Esophagus muscularis mucosa (tissue), 4 donors: ENCODE measurements at regions not wholly inside any gene's neighbourhood (a gene's known extent, or its start where the extent isn't known, plus 50 kb on each side); places are given as distances from the start of the nearest gene placed in this dataset.
A peak's percentile ranks its signal among the peaks of the same experiment; 100 is the strongest.

Source experiments
- DNase-seq: peaks from one replicate; pipeline ENCODE4 v3.0.0-alpha.2; 2017; ENCODE audit errors: extremely low spot score
- H3K27ac ChIP-seq, 4 donors: fragments of 200-600 bp; sonication (generic); replicated peaks in 1 of 4; 1 replicate in 3 of 4; 2 replicates in 1 of 4; pipeline ENCODE4 v1.5.1; 2016 to 2019; ENCODE audit warnings: mild to moderate bottlenecking in 1 of 4
- H3K27me3 ChIP-seq, 4 donors: fragments of 200-600 bp; sonication (generic); one replicate each; pipeline versions ENCODE4 v1.5.1 to v1.6.0; 2016 to 2019
- H3K36me3 ChIP-seq, 4 donors: fragments of 200-600 bp; sonication (generic); one replicate each; pipeline ENCODE4 v1.5.1; 2016 to 2019
- H3K4me1 ChIP-seq, 4 donors: fragments of 200-600 bp; sonication (generic); one replicate each; pipeline ENCODE4 v1.5.1; 2016 to 2019
- H3K4me3 ChIP-seq, 4 donors: fragments of 200-600 bp; sonication (generic); 1 replicate in 2 of 4; 2 replicates in 2 of 4; pipeline ENCODE4 v1.5.1; 2016 to 2019; ENCODE audit warnings: mild to moderate bottlenecking in 4 of 4, moderate library complexity in 1 of 4
- H3K9me3 ChIP-seq, 4 donors: fragments of 200-600 bp; sonication (generic); 1 replicate in 3 of 4; 2 replicates in 1 of 4; pipeline ENCODE4 v1.5.1; 2016 to 2019
- EP300 ChIP-seq: sonication (generic); formaldehyde crosslinking; IDR thresholded peaks from one replicate; pipeline ENCODE4 v1.6.1; 2017; ENCODE audit warnings: antibody characterized with exemption
- POLR2A ChIP-seq: fragments of 450-650 bp; IDR thresholded peaks from one replicate; pipeline ENCODE4 v1.6.1; 2017; ENCODE audit warnings: antibody characterized with exemption, moderate library complexity, mild to moderate bottlenecking, low read depth
- POLR2AphosphoS5 ChIP-seq, 2 donors: sonication (generic); formaldehyde crosslinking; IDR thresholded peaks; one replicate each; pipeline ENCODE4 v1.6.1; 2017; ENCODE audit warnings: antibody characterized with exemption in 2 of 2
- WGBS: methylation state at CpG from one replicate; pipeline ENCODE4 v1.1.5; 2018; 5-methylcytosine and 5-hydroxymethylcytosine counted together
- intact Hi-C: fragments of 100-400 bp; cut with DNase I; formaldehyde crosslinking; loops from one replicate; pipeline ENCODE4 v1.15.1; 2023
- TF ChIP-seq, protein P1 (sequence below), 3 experiments: fragments of 200-600 bp in 2 of 3; fragments of 450-650 bp in 1 of 3; sonication (generic) in 2 of 3; IDR thresholded peaks; one replicate each; pipeline ENCODE4 v1.5.1; 2017 to 2019; ENCODE audit warnings: antibody characterized with exemption in 3 of 3, mild to moderate bottlenecking in 2 of 3, moderate library complexity in 1 of 3

- intact Hi-C loops, result no loop called here
- no peaks in the 10 kb centered on the region for H3K9me3 ChIP-seq
- H3K4me3 ChIP-seq, result no peak overlapping the region
- no peak for DNase-seq
- H3K27ac ChIP-seq, result no peak overlapping the region
- H3K36me3 ChIP-seq, result no peaks in the 10 kb centered on the region
- WGBS, result 80% methylated on average over 3 of the region's 4 CpGs
- TF ChIP-seq POLR2A (no peak), POLR2AphosphoS5 (IDR thresholded peaks at IDR 0.05) (no peak), EP300 (no peak)
- TF ChIP-seq, protein P1, sequence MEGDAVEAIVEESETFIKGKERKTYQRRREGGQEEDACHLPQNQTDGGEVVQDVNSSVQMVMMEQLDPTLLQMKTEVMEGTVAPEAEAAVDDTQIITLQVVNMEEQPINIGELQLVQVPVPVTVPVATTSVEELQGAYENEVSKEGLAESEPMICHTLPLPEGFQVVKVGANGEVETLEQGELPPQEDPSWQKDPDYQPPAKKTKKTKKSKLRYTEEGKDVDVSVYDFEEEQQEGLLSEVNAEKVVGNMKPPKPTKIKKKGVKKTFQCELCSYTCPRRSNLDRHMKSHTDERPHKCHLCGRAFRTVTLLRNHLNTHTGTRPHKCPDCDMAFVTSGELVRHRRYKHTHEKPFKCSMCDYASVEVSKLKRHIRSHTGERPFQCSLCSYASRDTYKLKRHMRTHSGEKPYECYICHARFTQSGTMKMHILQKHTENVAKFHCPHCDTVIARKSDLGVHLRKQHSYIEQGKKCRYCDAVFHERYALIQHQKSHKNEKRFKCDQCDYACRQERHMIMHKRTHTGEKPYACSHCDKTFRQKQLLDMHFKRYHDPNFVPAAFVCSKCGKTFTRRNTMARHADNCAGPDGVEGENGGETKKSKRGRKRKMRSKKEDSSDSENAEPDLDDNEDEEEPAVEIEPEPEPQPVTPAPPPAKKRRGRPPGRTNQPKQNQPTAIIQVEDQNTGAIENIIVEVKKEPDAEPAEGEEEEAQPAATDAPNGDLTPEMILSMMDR (IDR thresholded peaks at IDR 0.05), result no peak
- H3K27me3 ChIP-seq, result no peaks in the 10 kb centered on the region
- no peaks in the 10 kb centered on the region for H3K4me1 ChIP-seq
Measured at GRCh38 chrX:3550871-3551270, 162.6 kb downstream of the PRKX start.

DNA sequence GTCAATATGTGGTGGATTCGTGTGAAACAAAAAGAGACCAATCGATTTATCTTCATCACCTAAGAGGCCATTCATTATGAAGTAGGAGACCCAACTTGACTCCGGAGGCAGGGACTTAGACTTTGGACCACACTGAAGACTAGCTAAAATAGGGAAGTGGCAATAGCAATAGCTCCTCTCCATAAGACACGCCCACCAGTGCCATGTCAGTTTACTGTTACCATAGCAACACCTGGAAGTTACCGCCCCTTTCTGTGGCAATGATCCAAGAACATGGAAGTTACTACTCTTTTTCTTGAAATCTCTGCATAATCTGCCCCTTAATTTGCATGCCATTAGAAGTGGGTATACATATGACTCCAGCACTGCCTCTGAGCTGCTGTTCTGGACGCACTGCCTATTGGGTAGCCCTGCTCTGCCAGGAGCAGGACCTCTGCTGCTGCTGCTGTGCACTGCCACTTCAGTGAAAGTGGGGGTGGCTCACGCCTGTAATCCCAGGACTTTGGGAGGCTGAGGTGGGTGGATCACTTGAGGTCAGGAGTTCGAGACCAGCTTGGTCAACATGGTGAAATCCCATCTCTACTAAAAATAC lies 163.2 kb downstream of the PRKX start:
- H3K4me1 ChIP-seq, result no peaks in the 10 kb centered on the region
- H3K4me3 ChIP-seq, result no peak overlapping the region
- intact Hi-C loops, result no loop called here
- WGBS, result 84% methylated on average over 6 of the region's 8 CpGs
- H3K27me3 ChIP-seq, result no peaks in the 10 kb centered on the region
- H3K27ac ChIP-seq, result no peak overlapping the region
- H3K36me3 ChIP-seq, result no peaks in the 10 kb centered on the region
- TF ChIP-seq, protein P1 (IDR thresholded peaks at IDR 0.05), result no peak
- TF ChIP-seq POLR2A, result no peak
- no peak for TF ChIP-seq EP300
- no peak for TF ChIP-seq POLR2AphosphoS5 (IDR thresholded peaks at IDR 0.05)
- H3K9me3 ChIP-seq, result no peaks in the 10 kb centered on the region
- no peak for DNase-seq

DNA sequence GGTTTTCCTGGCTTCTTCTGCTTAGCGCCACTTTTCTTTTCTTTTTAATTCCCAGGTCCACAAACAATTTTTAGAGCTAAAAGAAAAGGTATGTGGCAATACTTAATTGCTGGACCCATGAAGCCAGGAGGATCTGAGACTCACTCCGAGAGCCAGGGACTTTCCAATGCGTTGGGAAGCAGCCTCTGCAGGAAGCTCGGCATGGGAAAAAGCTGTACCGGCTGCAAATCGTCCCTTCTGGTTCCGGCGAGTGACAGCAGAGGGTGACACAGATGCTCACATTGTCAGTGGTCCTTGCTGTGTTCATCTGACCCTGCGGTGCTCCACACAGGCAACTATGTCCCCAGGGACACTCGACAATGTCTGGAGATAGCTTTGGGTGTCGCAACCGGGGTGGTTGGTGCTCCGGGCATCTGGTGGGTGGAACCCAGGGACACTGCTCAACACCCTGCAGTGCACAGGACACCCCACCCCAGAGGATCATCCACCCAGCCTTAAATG lies 164.0 kb downstream of the PRKX start:
- 55% methylated on average over 12 of the region's 13 CpGs for WGBS
- Histone ChIP-seq H3K36me3 (no peaks in the 10 kb centered on the region), H3K27me3 (no peaks in the 10 kb centered on the region), H3K27ac (no peak overlapping the region), H3K9me3 (no peaks in the 10 kb centered on the region), H3K4me1 (no peaks in the 10 kb centered on the region), H3K4me3 (peak overlapping the region in 1 of 4 donors; percentile 18)
- intact Hi-C loops, result no loop called here
- no peak for DNase-seq
- TF ChIP-seq POLR2A (no peak), EP300 (no peak), POLR2AphosphoS5 (IDR thresholded peaks at IDR 0.05) (no peak)
- TF ChIP-seq, protein P1 (IDR thresholded peaks at IDR 0.05), result no peak

- no peaks in the 10 kb centered on the region for H3K9me3 ChIP-seq
- intact Hi-C loops, result no loop called here
- peak overlapping the region in 1 of 4 donors; percentile 18 for H3K4me3 ChIP-seq
- TF ChIP-seq POLR2AphosphoS5 (IDR thresholded peaks at IDR 0.05), result no peak
- TF ChIP-seq, protein P1 (IDR thresholded peaks at IDR 0.05), result peak in 2 of 3 experiments; percentile 11 to 17
- no peak for TF ChIP-seq POLR2A
- no peak for TF ChIP-seq EP300
- DNase-seq, result no peak
- H3K36me3 ChIP-seq, result no peaks in the 10 kb centered on the region
- no peak overlapping the region for H3K27ac ChIP-seq
- 38% methylated on average over 15 of the region's 15 CpGs for WGBS
- H3K27me3 ChIP-seq, result no peaks in the 10 kb centered on the region
- H3K4me1 ChIP-seq, result no peaks in the 10 kb centered on the region
Measured at GRCh38 chrX:3548765-3549391, 164.6 kb downstream of the PRKX start.
